C4-2B (cell line): ENCODE measurements at regions not wholly inside any gene's neighbourhood (a gene's known extent, or its start where the extent isn't known, plus 50 kb on each side); places are given as distances from the start of the nearest gene placed in this dataset.

Source experiments
- H3K27ac ChIP-seq: fragments of 450-650 bp; 2 replicates; pipeline ENCODE4 v1.5.1; 2017
- CTCF ChIP-seq: fragments of 450-650 bp; conservative IDR thresholded peaks from 2 replicates; pipeline ENCODE4 v1.5.1; 2017; ENCODE audit warnings: mild to moderate bottlenecking
- ZFX ChIP-seq: fragments of 450-650 bp; IDR thresholded peaks from 2 replicates; pipeline ENCODE4 v1.6.1; 2017

- H3K27ac ChIP-seq, result no peak overlapping the region
- TF ChIP-seq CTCF, result no peak
- TF ChIP-seq ZFX, result no peak
Measured at GRCh38 chr21:39117440-39117970, 65.7 kb downstream of the PSMG1 start.

- no peak overlapping the region for H3K27ac ChIP-seq
- TF ChIP-seq ZFX (no peak), CTCF (no peak)
Measured at GRCh38 chr21:39116761-39117439, 66.4 kb downstream of the PSMG1 start.

- no peak overlapping the region for H3K27ac ChIP-seq
Measured at GRCh38 chr21:39115576-39116235, 67.5 kb downstream of the PSMG1 start.

GRCh38 chr21:39114871-39115575, 68.2 kb downstream of the PSMG1 start:
- H3K27ac ChIP-seq, result no peak overlapping the region
- TF ChIP-seq CTCF (no peak), ZFX (no peak)

More at GRCh38 chr21:39115576-39116235, 67.5 kb downstream of the PSMG1 start:
- TF ChIP-seq ZFX (no peak), CTCF (no peak)

GRCh38 chr21:39111931-39112550, 71.2 kb downstream of the PSMG1 start:
- TF ChIP-seq CTCF, result no peak
- no peak for TF ChIP-seq ZFX
- no peak overlapping the region for H3K27ac ChIP-seq

- no peak overlapping the region for H3K27ac ChIP-seq
- TF ChIP-seq CTCF (no peak), ZFX (no peak)
Measured at GRCh38 chr21:39110431-39110830, 72.8 kb downstream of the PSMG1 start.
